Heart right ventricle (tissue), 16 donors: ENCODE measurements at regions not wholly inside any gene's neighbourhood (a gene's known extent, or its start where the extent isn't known, plus 50 kb on each side); places are given as distances from the start of the nearest gene placed in this dataset.

Experiments used
- ATAC-seq, 8 donors: fragments of 200-7000 bp; cut with Tn5 transposase; one replicate each; pipeline ENCODE4 v1.9.1; 2020; ENCODE audit warnings: mild to moderate bottlenecking in 8 of 8, moderate library complexity in 8 of 8, moderate number of reproducible peaks in 1 of 8
- DNase-seq, 2 donors: peaks; one replicate each; pipeline ENCODE4 v3.0.0-alpha.2; 2020
- H3K27ac ChIP-seq, 10 donors: fragments of 200-600 bp; sonication (generic) in 2 of 10; one replicate each; pipeline versions ENCODE4 v1.5.0 to v1.8.0; 2020 to 2022; ENCODE audit warnings: mild to moderate bottlenecking in 3 of 10
- H3K27me3 ChIP-seq, 7 donors: fragments of 200-600 bp; one replicate each; pipeline ENCODE4 v1.8.0; 2021 to 2022; ENCODE audit warnings: mild to moderate bottlenecking in 2 of 7
- H3K36me3 ChIP-seq, 9 donors: fragments of 200-600 bp; sonication (generic) in 1 of 9; one replicate each; pipeline versions ENCODE4 v1.5.0 to v1.8.0; 2020 to 2022; ENCODE audit warnings: mild to moderate bottlenecking in 2 of 9
- H3K4me1 ChIP-seq, 9 donors: fragments of 200-600 bp; sonication (generic) in 1 of 9; one replicate each; pipeline versions ENCODE4 v1.5.0 to v1.8.0; 2020 to 2022; ENCODE audit warnings: mild to moderate bottlenecking in 4 of 9
- H3K4me3 ChIP-seq, 10 donors: fragments of 200-600 bp; sonication (generic) in 2 of 10; one replicate each; pipeline versions ENCODE4 v1.5.0 to v1.8.0; 2020 to 2022; ENCODE audit warnings: mild to moderate bottlenecking in 7 of 10, moderate library complexity in 2 of 10
- H3K9me3 ChIP-seq, 11 donors: fragments of 200-600 bp in 10 of 11; sonication (generic) in 2 of 11; one replicate each; pipeline versions ENCODE4 v1.5.0 to v1.8.0; 2013 to 2022; ENCODE audit warnings: mild to moderate bottlenecking in 2 of 11, control low read depth in 1 of 11, moderate library complexity in 1 of 11
- CTCF ChIP-seq, 9 donors: fragments of 200-600 bp; sonication (generic) in 2 of 9; IDR thresholded peaks; one replicate each; pipeline versions ENCODE4 v1.5.0 to v1.8.0; 2021 to 2022; ENCODE audit warnings: antibody characterized with exemption in 9 of 9, mild to moderate bottlenecking in 5 of 9, moderate library complexity in 1 of 9
- WGBS, 2 donors: extraction: QIAGEN DNeasy Blood & Tissue Kit; methylation state at CpG; one replicate each; pipeline ENCODE4 v1.1.7; 2013; ENCODE audit warnings: inconsistent platforms in 1 of 2; 5-methylcytosine and 5-hydroxymethylcytosine counted together
- intact Hi-C, 10 donors: fragments of 100-400 bp; cut with DNase I; formaldehyde crosslinking; loops; one replicate each; pipeline versions ENCODE4 v1.11.1 to v1.14.2; 2022
- donor health status: Arrhythmogenic right ventricular cardiomyopathy.
- donor health status: ischemic (EF 13 %, LVEDD 7.1; RV severe dilation, severe dysfunction).
- donor health status: healthy with polysubstance abuse.
- donor health status: DM: no; HTN: yes; CAD: no.
- donor health status: DM: no; HTN: no; CAD: no.
- donor health status: ischemic (EF 25% LVEDD 6.9; RV normal size, moderate dysfunction).
- donor health status: ischemic (EF 25% LVEDD 5.7; RV mildly dilated, moderate dysfunction).
- donor health status: healthy.
- donor health status: DM: yes; HTN: yes; CAD: no.
- donor health status: Ischemic cardiomyopathy.
- donor health status: ischemic (EF 35%, LVEDD 5.7; RV mildly dilated, moderate dysfunction).
- donor health status: nonischemic (EF 11% LVEDD 7.7; RV severe dilation, severe dysfunction).
- donor health status: DM: yes; HTN: yes; CAD: no.
- donor health status: PGD.
- donor health status: ischemic (EF 29% LVEDD 5.4; RV normal size, mild dysfunction).
- donor health status: nonischemic (EF 23%, LVEDD 6.1; RV moderate dilation, normal function).

GRCh38 chr3:107077391-107077790 is 299.8 kb upstream of the CCDC54 start:
- H3K9me3 ChIP-seq = no peaks in the 10 kb centered on the region
- no peak overlapping the region for H3K27ac ChIP-seq
- TF ChIP-seq CTCF (IDR thresholded peaks at IDR 0.05) = no peak
- intact Hi-C loops = no loop called here
- WGBS, 2 donors = 85 to 88% methylated on average over 2 of the region's 2 CpGs
- ATAC-seq (no peak), DNase-seq (no peak)
- H3K27me3 ChIP-seq = no peaks in the 10 kb centered on the region
- H3K36me3 ChIP-seq = no peaks in the 10 kb centered on the region
- no peaks in the 10 kb centered on the region for H3K4me1 ChIP-seq
- H3K4me3 ChIP-seq = no peak overlapping the region

GRCh38 chr3:107082527-107082926 is 294.7 kb upstream of the CCDC54 start:
- no peaks in the 10 kb centered on the region for H3K27me3 ChIP-seq
- H3K4me3 ChIP-seq = no peak overlapping the region
- no peaks in the 10 kb centered on the region for H3K4me1 ChIP-seq
- DNase-seq (no peak), ATAC-seq (no peak)
- no peak overlapping the region for H3K27ac ChIP-seq
- 94 to 95% methylated on average over 3 of the region's 3 CpGs for WGBS, 2 donors
- no peaks in the 10 kb centered on the region for H3K9me3 ChIP-seq
- intact Hi-C loops = no loop called here
- no peak for TF ChIP-seq CTCF (IDR thresholded peaks at IDR 0.05)
- no peaks in the 10 kb centered on the region for H3K36me3 ChIP-seq

GRCh38 chr3:107085261-107085660 is 292.0 kb upstream of the CCDC54 start:
- Histone ChIP-seq H3K9me3 (no peaks in the 10 kb centered on the region), H3K27ac (no peak overlapping the region), H3K36me3 (no peaks in the 10 kb centered on the region), H3K27me3 (no peaks in the 10 kb centered on the region), H3K4me3 (no peak overlapping the region), H3K4me1 (no peaks in the 10 kb centered on the region)
- intact Hi-C loops = no loop called here
- 90 to 96% methylated on average over 3 of the region's 3 CpGs for WGBS, 2 donors
- TF ChIP-seq CTCF (IDR thresholded peaks at IDR 0.05) = no peak
- no peak for DNase-seq
- no peak for ATAC-seq

GRCh38 chr3:107092121-107092520 is 285.1 kb upstream of the CCDC54 start:
- Histone ChIP-seq H3K4me1 (no peaks in the 10 kb centered on the region), H3K27me3 (no peaks in the 10 kb centered on the region), H3K36me3 (no peaks in the 10 kb centered on the region), H3K27ac (no peak overlapping the region), H3K9me3 (no peaks in the 10 kb centered on the region), H3K4me3 (no peak overlapping the region)
- no peak for TF ChIP-seq CTCF (IDR thresholded peaks at IDR 0.05)
- 66 to 84% methylated on average over 3 of the region's 3 CpGs for WGBS, 2 donors
- intact Hi-C loops = no loop called here
- no peak for ATAC-seq
- no peak for DNase-seq

- DNase-seq = no peak
- TF ChIP-seq CTCF (IDR thresholded peaks at IDR 0.05) = no peak
- H3K27me3 ChIP-seq = no peaks in the 10 kb centered on the region
- no peak overlapping the region for H3K27ac ChIP-seq
- H3K36me3 ChIP-seq = no peaks in the 10 kb centered on the region
- ATAC-seq = no peak
- no peaks in the 10 kb centered on the region for H3K4me1 ChIP-seq
- no peak overlapping the region for H3K4me3 ChIP-seq
- intact Hi-C loops = no loop called here
- H3K9me3 ChIP-seq = peaks cover 0 to 2% (median 0%) of the 10 kb centered on the region in 11 donors
These were observed 278.4 kb upstream of the CCDC54 start for GRCh38 chr3:107098864-107099263.
